GM18502 (cell line): ENCODE measurements at regions not wholly inside any gene's neighbourhood (a gene's known extent, or its start where the extent isn't known, plus 50 kb on each side); places are given as distances from the start of the nearest gene placed in this dataset.
A peak's percentile ranks its signal among the peaks of the same experiment; 100 is the strongest.

Source experiments
- ATAC-seq: cut with Tn5 transposase; IDR thresholded peaks from one replicate; pipeline ENCODE4 v1.9.1; 2021; ENCODE audit warnings: mild to moderate bottlenecking; ENCODE audit not compliant: unreplicated experiment, poor library complexity

DNA sequence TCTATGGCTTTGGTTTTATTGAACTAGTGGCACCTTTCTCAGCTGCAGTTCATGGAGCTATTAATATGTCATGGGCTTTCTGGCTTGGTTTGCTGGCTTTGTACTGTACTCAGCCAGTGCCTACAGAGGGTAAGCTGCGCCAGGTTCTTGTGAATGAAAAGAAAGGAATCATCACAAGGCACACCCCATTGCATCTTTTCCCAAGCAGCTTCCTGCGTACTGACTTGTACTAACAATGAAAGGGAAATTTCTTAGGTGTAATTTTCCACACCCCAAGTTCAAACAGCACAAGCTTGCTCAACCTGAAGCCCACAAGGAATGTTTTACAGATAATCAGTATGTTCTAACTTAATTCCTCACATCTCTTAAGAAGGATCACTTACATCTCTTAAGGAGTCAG lies 78.0 kb upstream of the TNFSF18 start:
- ATAC-seq, result no peak

DNA sequence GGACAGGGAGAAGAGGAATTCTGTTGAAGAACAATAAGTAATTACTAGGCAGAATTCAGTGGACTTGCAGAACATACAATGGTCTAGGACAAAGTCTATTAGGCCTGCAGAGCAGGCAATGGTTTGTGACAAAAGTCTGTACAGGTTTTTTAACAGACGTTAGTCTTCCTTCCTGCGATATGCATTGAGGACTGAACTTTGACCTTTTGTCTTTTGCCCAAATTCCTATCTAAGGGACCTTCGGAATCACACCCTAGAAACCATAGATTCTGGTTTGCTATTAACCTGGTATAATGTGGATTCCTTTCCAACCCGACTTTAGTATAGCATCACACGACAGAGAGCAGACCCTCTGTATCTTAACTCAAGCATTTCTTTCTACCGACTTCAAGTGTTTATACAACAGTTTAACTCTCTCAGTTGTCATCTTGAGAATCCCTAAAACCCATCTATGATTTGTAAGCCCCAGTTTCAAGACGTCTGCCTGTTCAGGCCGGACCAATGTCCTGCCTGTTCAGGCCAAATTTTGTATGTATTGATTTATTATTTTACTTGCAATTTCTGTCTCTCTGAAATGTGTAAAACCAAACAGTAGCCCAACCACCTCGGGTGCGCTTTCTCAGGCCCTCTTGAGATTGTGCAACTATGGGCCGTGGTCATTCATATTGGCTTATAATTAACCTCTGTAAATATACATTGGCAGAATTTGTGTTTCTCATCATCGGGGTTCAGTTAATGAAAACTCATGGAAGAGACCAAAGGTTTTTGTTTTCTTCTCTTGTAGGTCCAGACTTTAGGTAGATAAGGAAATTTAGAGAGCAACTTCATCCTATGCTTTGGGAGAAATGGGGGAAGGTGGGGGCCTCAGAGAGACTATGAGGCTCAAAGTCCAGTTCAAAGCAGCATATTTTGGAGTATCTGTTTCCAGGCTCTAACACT lies 76.9 kb upstream of the TNFSF18 start:
- ATAC-seq, result no peak

DNA sequence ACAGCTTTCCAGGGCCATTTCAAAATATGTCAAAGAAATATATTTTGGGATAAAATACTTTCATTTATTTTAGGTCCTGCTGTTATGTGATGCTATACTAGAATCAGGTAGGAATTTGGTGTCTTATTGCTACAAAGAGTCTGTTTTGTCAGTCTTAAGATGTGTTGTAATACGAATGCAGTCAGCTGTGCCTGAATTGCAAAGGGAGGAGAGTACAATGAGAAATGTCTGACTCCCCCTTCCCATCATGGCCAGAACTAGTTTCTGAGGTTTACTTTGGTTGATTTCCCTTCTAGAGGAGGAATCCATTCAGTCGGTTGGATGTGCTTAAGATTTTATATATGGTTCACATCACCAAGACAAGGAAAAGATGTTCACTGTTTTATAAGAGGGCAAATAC lies 75.7 kb upstream of the TNFSF18 start:
- ATAC-seq, result no peak

DNA sequence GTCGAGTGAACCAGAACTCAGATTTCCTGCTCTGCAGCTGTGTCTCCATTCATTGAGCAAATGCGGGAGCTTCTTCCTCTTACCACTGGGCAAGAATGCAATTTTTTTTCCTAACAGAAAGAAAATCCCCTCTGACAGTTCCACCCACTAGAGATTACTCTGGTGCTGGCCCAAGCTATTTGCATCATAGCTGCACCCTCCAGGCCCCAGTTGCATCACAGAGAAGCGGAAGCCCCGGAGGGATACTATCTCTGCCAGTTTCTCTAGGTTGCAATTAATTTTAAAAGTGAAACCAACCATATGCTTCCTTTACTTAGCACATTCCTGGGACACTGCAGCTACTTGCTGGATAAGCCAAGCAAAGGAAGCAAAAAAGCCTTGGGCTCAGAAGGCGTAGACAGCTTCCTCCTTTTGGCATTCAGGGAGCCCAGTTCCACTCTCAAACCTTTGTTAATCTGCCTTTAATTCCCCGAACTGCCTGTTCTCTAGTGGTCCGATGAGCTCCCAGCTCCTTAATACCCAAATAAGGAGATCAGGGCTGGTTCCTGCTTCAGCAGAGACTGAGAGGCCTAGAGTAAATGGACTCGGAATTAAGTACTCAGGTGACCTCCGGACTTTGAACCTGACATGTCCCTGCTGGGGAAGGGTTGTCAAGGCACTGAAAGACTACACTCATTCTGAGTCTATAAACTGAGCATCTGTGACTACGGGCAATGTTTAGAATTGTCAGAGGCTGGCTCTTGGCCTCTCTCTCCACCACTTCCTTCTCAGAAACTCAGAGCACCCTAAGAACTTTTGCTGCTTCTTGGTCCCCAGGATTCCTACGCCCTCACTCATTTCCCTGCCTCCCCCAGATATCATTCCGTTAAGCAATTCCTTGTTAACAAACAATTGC lies 72.5 kb upstream of the TNFSF18 start:
- peak; percentile 65 for ATAC-seq

- ATAC-seq, result no peak
Measured at GRCh38 chr1:173122344-173122935, 71.7 kb upstream of the TNFSF18 start.

DNA sequence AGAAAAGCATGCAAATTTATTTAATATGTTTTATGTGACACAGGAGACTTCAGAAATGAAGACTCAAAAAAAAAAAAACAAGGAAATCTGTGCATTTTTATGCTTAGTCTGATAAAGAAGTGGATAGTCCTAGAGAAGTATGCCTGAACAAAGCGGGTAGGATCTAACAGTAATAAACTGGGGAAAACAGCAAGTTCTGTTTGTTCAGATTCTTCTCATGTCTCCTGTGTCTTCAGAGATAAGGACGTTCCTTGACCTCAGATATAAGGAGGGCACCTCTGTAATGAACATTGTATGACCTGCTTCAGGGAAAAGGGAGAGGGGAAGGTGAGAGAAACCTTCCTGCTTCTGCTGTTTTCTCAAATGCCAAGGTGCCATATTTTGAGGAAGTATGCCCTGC lies 67.7 kb upstream of the TNFSF18 start:
- ATAC-seq, result no peak

DNA sequence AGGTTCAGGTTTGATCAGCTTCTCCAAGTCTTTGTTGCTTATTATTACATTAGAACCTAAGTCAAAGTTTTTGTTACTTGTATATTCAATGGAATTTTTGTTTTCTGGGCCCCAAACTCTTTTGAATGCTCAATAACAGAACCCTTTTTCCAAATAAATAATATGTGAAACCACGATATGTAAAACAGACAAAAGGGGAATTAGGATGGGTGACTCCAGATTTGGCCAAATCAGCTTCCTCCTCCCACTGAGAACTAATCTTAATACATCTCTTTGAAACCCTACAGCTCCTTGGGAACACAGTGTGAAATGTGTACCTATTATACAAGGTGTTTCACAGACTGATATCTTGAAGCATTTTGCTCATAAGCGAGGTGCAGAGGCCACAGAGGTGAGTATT lies 67.0 kb upstream of the TNFSF18 start:
- no peak for ATAC-seq

DNA sequence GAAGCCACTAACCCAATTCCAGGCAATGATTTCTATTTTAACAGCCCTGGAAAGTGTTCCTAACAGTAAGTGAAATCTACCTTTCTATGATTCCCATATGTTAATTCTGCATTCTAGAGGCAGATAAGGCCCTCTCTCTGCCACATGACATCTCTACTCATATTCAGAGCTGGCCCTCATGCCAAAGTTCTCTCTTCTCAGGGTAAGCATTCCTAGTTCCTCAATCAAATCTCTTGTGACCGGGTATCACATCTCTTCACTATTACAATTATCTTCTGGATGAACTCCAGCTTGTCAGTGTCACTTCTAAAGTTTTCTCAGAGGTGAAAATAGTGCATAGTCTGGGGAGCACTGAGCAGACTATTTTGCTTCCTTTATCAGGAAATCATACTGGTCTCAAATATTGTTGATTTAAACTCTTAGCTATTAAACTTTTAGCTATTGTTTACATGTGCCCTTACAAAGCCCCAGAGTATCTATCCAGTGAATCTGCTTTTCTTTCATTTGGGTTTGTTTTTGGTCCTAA lies 66.4 kb upstream of the TNFSF18 start:
- no peak for ATAC-seq

DNA sequence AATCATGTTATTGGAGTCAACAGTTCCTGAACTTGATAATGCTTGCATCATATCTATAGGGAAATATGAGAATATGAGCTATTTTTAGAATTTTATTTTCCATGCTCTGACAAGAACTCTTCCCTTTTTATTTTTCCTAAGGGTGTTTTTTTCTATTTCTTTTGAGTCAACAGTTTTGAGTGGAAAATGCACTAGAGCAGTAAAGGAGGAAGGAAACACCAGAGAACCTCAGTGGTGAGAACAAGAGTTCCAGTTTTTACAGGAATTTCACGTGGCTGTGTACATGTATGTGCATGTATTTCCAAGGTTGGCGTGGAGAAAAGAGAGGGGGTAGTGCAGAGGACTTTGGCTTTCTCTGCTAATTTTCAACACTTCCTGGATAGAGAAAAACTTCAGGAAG lies 63.6 kb upstream of the TNFSF18 start:
- no peak for ATAC-seq

- no peak for ATAC-seq
Measured at GRCh38 chr1:173113015-173113741, 62.4 kb upstream of the TNFSF18 start.

DNA sequence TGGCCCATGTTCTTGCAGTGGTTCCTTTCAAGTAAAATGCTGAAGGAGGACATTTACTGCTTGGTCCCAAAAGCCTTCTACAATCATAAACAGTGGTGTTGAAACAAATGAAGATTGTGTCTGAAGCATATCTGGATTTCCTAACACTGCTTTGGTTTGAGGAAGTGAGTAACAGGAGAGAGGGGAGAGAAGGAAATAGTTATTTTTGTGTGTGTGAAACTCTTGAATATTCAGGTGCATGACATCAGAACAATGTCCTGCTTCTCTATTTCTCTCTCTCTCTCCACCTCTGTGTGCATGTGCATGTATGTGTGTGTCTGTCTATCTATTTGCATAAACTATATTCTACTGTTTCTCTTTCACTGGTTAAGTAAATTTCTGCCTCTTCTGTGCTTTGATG lies 61.4 kb upstream of the TNFSF18 start:
- ATAC-seq, result peak; percentile 98

DNA sequence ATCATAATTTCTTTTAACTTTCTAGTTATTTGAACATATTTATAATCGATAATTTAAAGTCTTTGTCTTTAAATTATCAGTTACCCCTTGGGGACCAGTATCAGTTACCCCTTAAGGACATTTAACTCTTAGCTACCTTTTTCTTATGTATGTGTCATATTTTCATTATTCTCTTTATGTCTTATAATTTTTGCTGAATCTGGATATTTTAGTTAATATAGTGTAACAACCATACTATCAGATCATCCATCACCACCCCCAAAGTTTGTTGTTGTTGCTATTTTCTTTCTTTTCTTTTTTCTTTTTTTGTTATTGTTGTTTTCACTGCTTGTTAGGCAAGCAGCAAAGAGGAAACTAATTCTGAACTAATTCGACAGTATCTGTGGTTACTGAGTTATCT lies 57.0 kb upstream of the TNFSF18 start:
- no peak for ATAC-seq

DNA sequence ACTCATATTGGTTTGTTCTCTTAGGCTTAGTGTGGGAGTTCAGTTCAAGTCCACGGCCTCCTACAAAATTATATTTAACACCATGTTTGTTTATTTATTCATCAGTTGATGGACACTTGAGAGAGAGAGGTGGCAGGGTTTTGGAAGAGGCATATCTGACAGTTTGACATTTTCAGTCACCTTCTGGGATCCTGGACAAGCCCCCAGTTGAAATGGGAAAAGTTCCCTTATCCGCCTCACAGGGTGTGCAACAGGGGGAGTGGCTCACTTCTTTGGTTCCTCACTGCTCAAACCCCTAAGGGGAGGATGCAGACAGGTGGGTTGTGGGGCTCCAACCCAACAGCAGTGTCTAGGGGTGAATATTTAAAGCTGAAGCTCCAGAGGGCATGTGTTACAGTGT lies 52.3 kb upstream of the TNFSF18 start:
- ATAC-seq, result no peak

GRCh38 chr1:173101589-173101988 lies 50.8 kb upstream of the TNFSF18 start:
- ATAC-seq, result no peak

DNA sequence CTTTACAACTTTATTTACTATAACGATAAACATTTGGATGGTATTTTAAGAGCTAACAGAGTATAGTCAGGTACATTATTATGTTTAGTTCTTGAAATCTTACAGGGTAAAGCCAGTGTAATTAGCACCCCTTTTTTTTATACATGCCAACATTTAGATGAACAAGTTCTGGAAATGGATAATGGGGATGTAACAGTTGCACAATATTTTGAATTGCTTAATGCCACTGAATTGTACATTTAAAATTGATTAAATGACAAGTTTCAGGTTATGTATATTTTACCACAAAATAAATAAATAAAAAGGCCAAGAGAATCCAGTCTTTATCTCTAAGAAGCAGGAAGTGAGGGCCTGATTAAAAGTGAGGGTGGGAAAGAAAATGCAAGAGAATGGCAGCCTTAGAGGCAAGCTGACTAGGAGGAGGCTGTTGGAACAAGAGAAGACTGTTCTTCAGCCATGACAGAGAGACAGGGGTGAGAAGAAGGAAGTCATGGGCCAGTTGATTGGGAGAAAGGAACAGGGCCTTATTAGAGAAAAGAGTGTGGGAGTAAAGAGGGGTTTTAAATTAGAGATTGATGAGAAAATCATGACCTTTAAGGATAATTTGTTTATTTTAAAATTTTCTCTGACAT lies 49.9 kb upstream of the TNFSF18 start:
- no peak for ATAC-seq
